HCT116 (cell line): ENCODE measurements at regions not wholly inside any gene's neighbourhood (a gene's known extent, or its start where the extent isn't known, plus 50 kb on each side); places are given as distances from the start of the nearest gene placed in this dataset.

Experiments used
- ATAC-seq: fragments of 200-7000 bp; cut with Tn5 transposase; 2 replicates; pipeline ENCODE4 v1.9.1; 2020; ENCODE audit warnings: mild to moderate bottlenecking, moderate library complexity
- BruUV-seq: library from RNA; stranded (reverse); fragments of 400-500 nt; replicated peaks from 2 replicates; lab custom pipeline; 2021; lab: Mats Ljungman, UMichigan
- CTCF ChIA-PET: fragments of 300-600 bp; sonication (Branson Sonifier 250); formaldehyde crosslinking; loops from one replicate; lab custom pipeline; 2021; ENCODE audit warnings: antibody characterized with exemption; lab: Charles Lee
- POLR2A ChIA-PET: fragments of 300-600, 350-600 bp; sonication (Branson Sonifier 250); formaldehyde crosslinking; loops from one replicate; lab custom pipeline; 2021; ENCODE audit warnings: antibody characterized with exemption; lab: Charles Lee
- RAD21 ChIA-PET, 2 experiments: fragments of 300-600 bp; sonication (Branson Sonifier 250); formaldehyde crosslinking; loops; one replicate each; lab custom pipeline; 2023; ENCODE audit warnings: low total read pairs in 2 of 2; ENCODE audit not compliant: uncharacterized antibody in 2 of 2, unreplicated experiment in 2 of 2, low non-redundant PET in 1 of 2; lab: Charles Lee
- DNase-seq: peaks from one replicate; pipeline ENCODE4 v3.0.0-alpha.2; 2010; ENCODE audit warnings: low read depth, low spot score
- H2AFZ ChIP-seq: fragments of 200-600 bp; shearing (Covaris generic), sonication (generic); 2 replicates; pipeline ENCODE4 v1.6.1; 2017; ENCODE audit warnings: low read depth, mixed run types, mixed read lengths, antibody characterized with exemption, low read length; ENCODE audit not compliant: poor library complexity, severe bottlenecking
- H3K27ac ChIP-seq: 2 replicates; pipeline ENCODE4 v1.5.1; 2012; ENCODE audit warnings: low read depth, low read length
- H3K27me3 ChIP-seq: fragments of 200-600 bp; sonication (generic); 2 replicates; pipeline ENCODE4 v1.6.1; 2016; ENCODE audit warnings: mixed run types, low read length, mixed read lengths; ENCODE audit not compliant: insufficient read depth
- H3K36me3 ChIP-seq, 2 experiments: fragments of 200-500 bp in 1 of 2; fragments of 200-600 bp in 1 of 2; sonication (Bioruptor generic) in 1 of 2; sonication (generic) in 1 of 2; 2 replicates each; pipeline versions ENCODE4 v1.5.1 to v1.6.1; 2014 to 2016; ENCODE audit warnings: low read length in 2 of 2, inconsistent platforms in 1 of 2, mixed read lengths in 1 of 2, mixed run types in 1 of 2; ENCODE audit not compliant: insufficient read depth in 2 of 2, control insufficient read depth in 1 of 2
- H3K4me1 ChIP-seq, 2 experiments: fragments of 200-600 bp in 1 of 2; sonication (generic) in 1 of 2; 2 replicates each; pipeline versions ENCODE4 v1.5.1 to v1.6.1; 2012 to 2017; ENCODE audit warnings: low read length in 2 of 2, inconsistent platforms in 1 of 2, mild to moderate bottlenecking in 1 of 2, mixed read lengths in 1 of 2, mixed run types in 1 of 2, moderate library complexity in 1 of 2; ENCODE audit not compliant: insufficient read depth in 2 of 2, control insufficient read depth in 1 of 2
- H3K4me2 ChIP-seq: fragments of 200-600 bp; sonication (generic); 2 replicates; pipeline ENCODE4 v1.6.1; 2017; ENCODE audit warnings: mixed run types, low read length, mixed read lengths
- H3K4me3 ChIP-seq, 2 experiments: fragments of 200-600 bp in 1 of 2; sonication (generic) in 1 of 2; replicated peaks in 1 of 2; 2 replicates each; pipeline ENCODE4 v1.5.1; 2011 to 2016; ENCODE audit warnings: low read length in 2 of 2, control low read depth in 1 of 2, low read depth in 1 of 2, mild to moderate bottlenecking in 1 of 2, mixed read lengths in 1 of 2, mixed run types in 1 of 2
- H3K79me2 ChIP-seq: fragments of 200-600 bp; sonication (generic); 2 replicates; pipeline ENCODE4 v1.6.1; 2017; ENCODE audit warnings: mild to moderate bottlenecking, mixed run types, low read length, moderate library complexity, mixed read lengths; ENCODE audit not compliant: insufficient read depth
- H3K9ac ChIP-seq: fragments of 200-600 bp; sonication (generic); 2 replicates; pipeline ENCODE4 v1.6.1; 2016; ENCODE audit warnings: low read length, mixed read lengths
- H3K9me2 ChIP-seq: fragments of 200-600 bp; sonication (generic), shearing (Covaris generic); 2 replicates; pipeline ENCODE4 v1.6.1; 2017; ENCODE audit warnings: mixed run types, mild to moderate bottlenecking, moderate library complexity; ENCODE audit not compliant: insufficient read depth
- H3K9me3 ChIP-seq, 2 experiments: fragments of 200-500 bp in 1 of 2; fragments of 200-600 bp in 1 of 2; sonication (Bioruptor generic) in 1 of 2; sonication (generic) in 1 of 2; 2 replicates each; pipeline ENCODE4 v1.6.1; 2014 to 2017; ENCODE audit warnings: low read length in 2 of 2, mixed read lengths in 2 of 2, inconsistent platforms in 1 of 2, low read depth in 1 of 2, mild to moderate bottlenecking in 1 of 2, mixed run types in 1 of 2, moderate library complexity in 1 of 2; ENCODE audit not compliant: control insufficient read depth in 1 of 2, insufficient read depth in 1 of 2
- H4K20me1 ChIP-seq: fragments of 200-600 bp; sonication (generic), shearing (Covaris generic); 2 replicates; pipeline ENCODE4 v1.6.1; 2017; ENCODE audit warnings: mixed run types, mild to moderate bottlenecking, moderate library complexity; ENCODE audit not compliant: insufficient read depth
- ELF1 ChIP-seq: IDR thresholded peaks from 2 replicates; pipeline ENCODE4 v1.6.1; 2012; ENCODE audit warnings: low read depth, borderline replicate concordance
- EZH2 ChIP-seq: fragments of 200-600 bp; sonication (generic); IDR thresholded peaks from 2 replicates; pipeline ENCODE4 v1.6.1; 2017; ENCODE audit warnings: antibody characterized with exemption, mixed run types
- REST ChIP-seq: IDR thresholded peaks from 2 replicates; pipeline ENCODE4 v1.6.1; 2012; ENCODE audit warnings: low read depth
- SIN3A ChIP-seq: IDR thresholded peaks from 2 replicates; pipeline ENCODE4 v1.6.1; 2012; ENCODE audit warnings: low read depth
- SP1 ChIP-seq: IDR thresholded peaks from 2 replicates; pipeline ENCODE4 v1.6.1; 2012; ENCODE audit warnings: low read depth
- SRF ChIP-seq: IDR thresholded peaks from 2 replicates; pipeline ENCODE4 v1.6.1; 2012; ENCODE audit warnings: low read depth
- YY1 ChIP-seq: IDR thresholded peaks from 2 replicates; pipeline ENCODE4 v1.6.1; 2011; ENCODE audit warnings: low read length, low read depth, moderate library complexity, mild to moderate bottlenecking; ENCODE audit not compliant: insufficient replicate concordance; ENCODE audit errors: extremely low read depth
- ZFX ChIP-seq: fragments of 450-650 bp; IDR thresholded peaks from 2 replicates; pipeline ENCODE4 v1.6.1; 2017
- ZNF274 ChIP-seq: fragments of 200-500 bp; sonication (Bioruptor generic); IDR thresholded peaks from 2 replicates; pipeline ENCODE4 v1.6.1; 2014; ENCODE audit warnings: mild to moderate bottlenecking, low read depth, low read length, inconsistent platforms
- intact Hi-C: fragments of 100-400 bp; cut with micrococcal nuclease; formaldehyde crosslinking; loops from 2 replicates; pipeline ENCODE4 v1.10.0; 2022
- TF ChIP-seq, protein P1 (sequence below): IDR thresholded peaks from 2 replicates; pipeline ENCODE4 v1.6.1; 2012
- TF ChIP-seq, protein P2 (sequence below): IDR thresholded peaks from 2 replicates; pipeline ENCODE4 v1.6.1; 2011; ENCODE audit warnings: mild to moderate bottlenecking, low read length, moderate library complexity; ENCODE audit not compliant: insufficient replicate concordance; ENCODE audit errors: extremely low read depth

GRCh38 chr2:239612133-239612532, 211.3 kb upstream of the HDAC4 start:
- Histone ChIP-seq H3K4me2 (no peak overlapping the region), H3K79me2 (no peaks in the 10 kb centered on the region), H2AFZ (no peak overlapping the region), H3K4me1 (no peaks in the 10 kb centered on the region), H3K4me3 (no peak overlapping the region), H3K27ac (no peak overlapping the region), H3K27me3 (0 out of 2 replicates have a peak, but pooled peaks cover 3% of the 10 kb centered on the region), H3K9me2 (no peaks in the 10 kb centered on the region), H4K20me1 (no peaks in the 10 kb centered on the region), H3K9ac (no peak overlapping the region), H3K9me3 (0 out of 4 replicates have a peak, but pooled peaks cover 0 to 5% of the 10 kb centered on the region in 2 experiments), H3K36me3 (no peaks in the 10 kb centered on the region)
- intact Hi-C loops, result no loop called here
- ChIA-PET POLR2A (no interaction called here), CTCF (no interaction called here), RAD21 (no interaction called here)
- no TSS peak for BruUV-seq
- TF ChIP-seq ZFX (no peak), SP1 (no peak), YY1 (no peak), SIN3A (no peak)
- TF ChIP-seq, protein P1, sequence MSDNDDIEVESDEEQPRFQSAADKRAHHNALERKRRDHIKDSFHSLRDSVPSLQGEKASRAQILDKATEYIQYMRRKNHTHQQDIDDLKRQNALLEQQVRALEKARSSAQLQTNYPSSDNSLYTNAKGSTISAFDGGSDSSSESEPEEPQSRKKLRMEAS, result no peak
- no peak for ATAC-seq
- no peak for DNase-seq

DNA sequence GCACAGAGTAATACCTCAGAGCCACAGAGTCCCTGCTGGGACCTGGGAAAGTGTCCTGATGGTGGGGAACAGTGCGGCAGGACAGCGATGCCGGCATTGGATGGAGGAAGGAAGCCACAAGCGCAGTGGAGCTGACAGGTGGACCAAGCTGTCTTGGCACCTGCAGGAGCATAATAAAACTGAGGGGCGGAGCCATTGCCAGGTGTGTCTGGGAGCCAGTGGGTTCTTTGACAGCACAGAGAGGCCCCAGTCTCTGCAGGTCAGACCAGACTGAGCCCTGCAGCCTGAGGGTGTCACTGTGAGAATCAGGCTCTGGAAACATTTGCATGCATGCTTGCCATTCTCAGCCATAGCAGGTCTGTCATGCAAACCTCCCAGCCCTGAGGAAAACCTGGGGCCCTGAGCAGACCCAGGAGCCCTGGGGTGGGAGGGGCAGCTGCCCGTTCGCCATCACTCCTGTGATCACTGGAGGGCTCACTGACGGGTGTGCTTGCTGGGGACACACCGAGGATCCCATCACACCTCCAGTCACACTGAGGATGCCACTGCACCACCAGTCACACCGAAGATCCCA, 210.5 kb upstream of the HDAC4 start:
- ChIA-PET POLR2A (no interaction called here), CTCF (no interaction called here), RAD21 (no interaction called here)
- intact Hi-C loops, result no loop called here
- no peak overlapping the region for H3K4me3 ChIP-seq
- BruUV-seq, result no TSS peak
- H3K36me3 ChIP-seq, result no peaks in the 10 kb centered on the region
- no peaks in the 10 kb centered on the region for H3K79me2 ChIP-seq
- H4K20me1 ChIP-seq, result no peaks in the 10 kb centered on the region
- no peak overlapping the region for H3K27ac ChIP-seq
- H3K4me2 ChIP-seq, result no peak overlapping the region
- H3K9me3 ChIP-seq, result 0 out of 4 replicates have a peak, but pooled peaks cover 0 to under 1% of the 10 kb centered on the region in 2 experiments
- ATAC-seq, result no peak
- no peaks in the 10 kb centered on the region for H3K9me2 ChIP-seq
- TF ChIP-seq REST, result no peak
- no peak for TF ChIP-seq SP1
- TF ChIP-seq, protein P2, sequence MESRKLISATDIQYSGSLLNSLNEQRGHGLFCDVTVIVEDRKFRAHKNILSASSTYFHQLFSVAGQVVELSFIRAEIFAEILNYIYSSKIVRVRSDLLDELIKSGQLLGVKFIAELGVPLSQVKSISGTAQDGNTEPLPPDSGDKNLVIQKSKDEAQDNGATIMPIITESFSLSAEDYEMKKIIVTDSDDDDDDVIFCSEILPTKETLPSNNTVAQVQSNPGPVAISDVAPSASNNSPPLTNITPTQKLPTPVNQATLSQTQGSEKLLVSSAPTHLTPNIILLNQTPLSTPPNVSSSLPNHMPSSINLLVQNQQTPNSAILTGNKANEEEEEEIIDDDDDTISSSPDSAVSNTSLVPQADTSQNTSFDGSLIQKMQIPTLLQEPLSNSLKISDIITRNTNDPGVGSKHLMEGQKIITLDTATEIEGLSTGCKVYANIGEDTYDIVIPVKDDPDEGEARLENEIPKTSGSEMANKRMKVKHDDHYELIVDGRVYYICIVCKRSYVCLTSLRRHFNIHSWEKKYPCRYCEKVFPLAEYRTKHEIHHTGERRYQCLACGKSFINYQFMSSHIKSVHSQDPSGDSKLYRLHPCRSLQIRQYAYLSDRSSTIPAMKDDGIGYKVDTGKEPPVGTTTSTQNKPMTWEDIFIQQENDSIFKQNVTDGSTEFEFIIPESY, result no peak
- no peak for TF ChIP-seq ELF1
- no peak for TF ChIP-seq ZNF274
- TF ChIP-seq EZH2, result no peak
- no peak for TF ChIP-seq SRF
- TF ChIP-seq YY1, result no peak
- no peak overlapping the region for H3K9ac ChIP-seq
- 0 out of 2 replicates have a peak, but pooled peaks cover 3% of the 10 kb centered on the region for H3K27me3 ChIP-seq
- no peaks in the 10 kb centered on the region for H3K4me1 ChIP-seq
- no peak overlapping the region for H2AFZ ChIP-seq
- no peak for DNase-seq
